ENCODE measurements at regions not wholly inside any gene's neighbourhood (a gene's known extent, or its start where the extent isn't known, plus 50 kb on each side); places are given as distances from the start of the nearest gene placed in this dataset.
A peak's percentile ranks its signal among the peaks of the same experiment; 100 is the strongest.

DNA sequence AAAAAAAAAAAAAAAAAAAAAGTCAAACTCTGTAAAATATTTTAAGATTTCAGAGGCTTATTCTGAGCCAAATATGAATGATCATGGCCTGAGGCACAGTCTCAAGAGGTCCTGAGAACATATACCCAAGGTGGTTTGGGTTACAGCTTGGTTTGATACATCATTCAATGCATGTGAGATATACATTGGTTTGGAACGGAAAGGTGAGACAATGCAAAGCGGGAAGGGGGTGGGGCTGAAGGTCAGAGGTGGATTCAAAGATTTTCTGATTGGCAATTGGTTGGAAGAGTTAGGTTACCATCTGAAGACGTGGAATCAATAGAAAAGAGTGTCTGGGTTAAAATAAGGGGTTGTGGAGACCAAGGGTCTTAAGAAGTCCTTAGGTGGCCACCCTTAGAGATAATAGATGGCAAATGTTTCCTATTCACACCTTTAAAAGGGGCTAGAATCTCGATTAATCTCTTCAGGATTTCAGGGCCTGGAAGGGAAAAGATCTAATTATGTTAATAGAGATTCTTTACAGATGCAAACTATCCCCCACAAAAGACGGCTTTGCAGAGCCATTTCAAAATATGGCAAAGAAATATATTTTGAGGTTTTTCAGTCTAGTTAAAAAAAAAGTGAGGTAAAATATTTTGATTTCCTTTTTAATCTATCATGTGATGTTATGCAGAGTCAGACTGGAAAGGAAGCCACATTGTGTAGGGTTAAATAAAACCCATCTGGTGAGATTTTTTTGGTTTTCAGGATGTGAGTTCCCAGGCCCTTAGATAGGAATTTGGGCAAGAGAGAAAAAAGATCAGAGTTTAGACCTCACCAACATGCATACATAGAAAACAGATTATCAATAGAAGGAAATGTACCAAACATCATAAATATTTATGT, 173.8 kb upstream of the CNOT2 start:
- TF ChIP-seq, protein P1, sequence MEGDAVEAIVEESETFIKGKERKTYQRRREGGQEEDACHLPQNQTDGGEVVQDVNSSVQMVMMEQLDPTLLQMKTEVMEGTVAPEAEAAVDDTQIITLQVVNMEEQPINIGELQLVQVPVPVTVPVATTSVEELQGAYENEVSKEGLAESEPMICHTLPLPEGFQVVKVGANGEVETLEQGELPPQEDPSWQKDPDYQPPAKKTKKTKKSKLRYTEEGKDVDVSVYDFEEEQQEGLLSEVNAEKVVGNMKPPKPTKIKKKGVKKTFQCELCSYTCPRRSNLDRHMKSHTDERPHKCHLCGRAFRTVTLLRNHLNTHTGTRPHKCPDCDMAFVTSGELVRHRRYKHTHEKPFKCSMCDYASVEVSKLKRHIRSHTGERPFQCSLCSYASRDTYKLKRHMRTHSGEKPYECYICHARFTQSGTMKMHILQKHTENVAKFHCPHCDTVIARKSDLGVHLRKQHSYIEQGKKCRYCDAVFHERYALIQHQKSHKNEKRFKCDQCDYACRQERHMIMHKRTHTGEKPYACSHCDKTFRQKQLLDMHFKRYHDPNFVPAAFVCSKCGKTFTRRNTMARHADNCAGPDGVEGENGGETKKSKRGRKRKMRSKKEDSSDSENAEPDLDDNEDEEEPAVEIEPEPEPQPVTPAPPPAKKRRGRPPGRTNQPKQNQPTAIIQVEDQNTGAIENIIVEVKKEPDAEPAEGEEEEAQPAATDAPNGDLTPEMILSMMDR (IDR thresholded peaks at IDR 0.05), result no peak
- TF ChIP-seq POLR2A (IDR thresholded peaks at IDR 0.05), result no peak
- H3K27me3 ChIP-seq, result no peaks in the 10 kb centered on the region
- H3K4me3 ChIP-seq, result no peak overlapping the region
- intact Hi-C loops (cut with DNase I), result no loop called here
- H3K36me3 ChIP-seq, result no peaks in the 10 kb centered on the region
- DNase-seq, result no peak
- H3K4me1 ChIP-seq, result no peaks in the 10 kb centered on the region
- 67 to 68% methylated on average over 5 of the region's 5 CpGs for WGBS, 2 donors
- no peaks in the 10 kb centered on the region for H3K9me3 ChIP-seq
- no peak overlapping the region for H3K27ac ChIP-seq

GRCh38 chr12:70070494-70071007, 172.7 kb upstream of the CNOT2 start:
- TF ChIP-seq, protein P1 (IDR thresholded peaks at IDR 0.05), result no peak
- no peak for TF ChIP-seq POLR2A (IDR thresholded peaks at IDR 0.05)

DNA sequence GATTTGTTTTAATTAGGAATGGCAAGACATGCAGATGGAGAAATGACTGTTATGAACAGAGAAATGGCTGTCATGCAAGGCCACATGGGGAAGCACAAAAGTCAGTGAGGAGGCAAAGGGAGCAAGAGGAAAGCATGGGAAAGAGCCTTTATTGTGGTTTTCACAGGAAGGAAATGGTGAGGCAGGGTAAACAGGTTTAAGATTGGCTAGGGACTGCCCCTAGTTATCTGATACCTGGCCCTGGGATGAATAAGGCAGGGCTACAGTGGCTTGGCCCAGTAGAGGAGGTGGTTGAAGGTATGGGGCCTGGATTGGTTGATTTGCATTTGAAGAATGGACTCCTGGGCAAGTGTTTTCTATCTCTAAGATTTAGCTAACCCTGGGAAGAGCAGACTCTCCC, 168.7 kb upstream of the CNOT2 start:
- H3K4me3 ChIP-seq, result no peak overlapping the region
- DNase-seq, result no peak
- peaks cover 0 to 14% (median 0%) of the 10 kb centered on the region in 3 donors for H3K4me1 ChIP-seq
- TF ChIP-seq, protein P1 (IDR thresholded peaks at IDR 0.05), result no peak
- no peak for TF ChIP-seq POLR2A (IDR thresholded peaks at IDR 0.05)
- H3K27ac ChIP-seq, result no peak overlapping the region
- no peaks in the 10 kb centered on the region for H3K36me3 ChIP-seq
- no peaks in the 10 kb centered on the region for H3K27me3 ChIP-seq
- no peaks in the 10 kb centered on the region for H3K9me3 ChIP-seq
- intact Hi-C loops (cut with DNase I), result no loop called here

More at GRCh38 chr12:70070494-70071007, 172.7 kb upstream of the CNOT2 start:
- no peaks in the 10 kb centered on the region for H3K4me1 ChIP-seq
- 89 to 90% methylated on average over 5 of the region's 5 CpGs for WGBS, 2 donors
- no peaks in the 10 kb centered on the region for H3K27me3 ChIP-seq
- DNase-seq, result no peak
- H3K27ac ChIP-seq, result no peak overlapping the region
- no peak overlapping the region for H3K4me3 ChIP-seq
- H3K9me3 ChIP-seq, result no peaks in the 10 kb centered on the region
- intact Hi-C loops (cut with DNase I), result no loop called here
- H3K36me3 ChIP-seq, result no peaks in the 10 kb centered on the region

- WGBS, 2 donors, result 62 to 75% methylated on average over 2 of the region's 2 CpGs
- Histone ChIP-seq H3K9me3 (no peaks in the 10 kb centered on the region), H3K4me1 (peaks cover 0 to 14% (median 0%) of the 10 kb centered on the region in 3 donors), H3K36me3 (no peaks in the 10 kb centered on the region), H3K4me3 (no peak overlapping the region), H3K27ac (peak overlapping the region in 1 of 4 donors; percentile 19), H3K27me3 (no peaks in the 10 kb centered on the region)
- DNase-seq, result no peak
- no peak for TF ChIP-seq POLR2A (IDR thresholded peaks at IDR 0.05)
- TF ChIP-seq, protein P1 (IDR thresholded peaks at IDR 0.05), result no peak
- intact Hi-C loops (cut with DNase I), result no loop called here
These were observed 165.8 kb upstream of the CNOT2 start for GRCh38 chr12:70077441-70077840.

GRCh38 chr12:70078161-70078560, 165.1 kb upstream of the CNOT2 start:
- Histone ChIP-seq H3K27ac (peak overlapping the region in 2 of 4 donors; percentile 13 to 19), H3K27me3 (no peaks in the 10 kb centered on the region), H3K4me3 (no peak overlapping the region), H3K36me3 (no peaks in the 10 kb centered on the region), H3K4me1 (peaks cover 0 to 14% (median 0%) of the 10 kb centered on the region in 3 donors), H3K9me3 (no peaks in the 10 kb centered on the region)
- 31 to 54% methylated on average over 2 of the region's 2 CpGs for WGBS, 2 donors
- TF ChIP-seq POLR2A (IDR thresholded peaks at IDR 0.05), result no peak
- TF ChIP-seq, protein P1 (IDR thresholded peaks at IDR 0.05), result no peak
- no peak for DNase-seq
- intact Hi-C loops (cut with DNase I), result no loop called here
